ENCODE measurements at regions not wholly inside any gene's neighbourhood (a gene's known extent, or its start where the extent isn't known, plus 50 kb on each side); places are given as distances from the start of the nearest gene placed in this dataset.
"Not testable (repeated sequence)": the region's sequence is repeated elsewhere in the genome, so short reads cannot be mapped to it uniquely, and the experiment has no call there.

DNA sequence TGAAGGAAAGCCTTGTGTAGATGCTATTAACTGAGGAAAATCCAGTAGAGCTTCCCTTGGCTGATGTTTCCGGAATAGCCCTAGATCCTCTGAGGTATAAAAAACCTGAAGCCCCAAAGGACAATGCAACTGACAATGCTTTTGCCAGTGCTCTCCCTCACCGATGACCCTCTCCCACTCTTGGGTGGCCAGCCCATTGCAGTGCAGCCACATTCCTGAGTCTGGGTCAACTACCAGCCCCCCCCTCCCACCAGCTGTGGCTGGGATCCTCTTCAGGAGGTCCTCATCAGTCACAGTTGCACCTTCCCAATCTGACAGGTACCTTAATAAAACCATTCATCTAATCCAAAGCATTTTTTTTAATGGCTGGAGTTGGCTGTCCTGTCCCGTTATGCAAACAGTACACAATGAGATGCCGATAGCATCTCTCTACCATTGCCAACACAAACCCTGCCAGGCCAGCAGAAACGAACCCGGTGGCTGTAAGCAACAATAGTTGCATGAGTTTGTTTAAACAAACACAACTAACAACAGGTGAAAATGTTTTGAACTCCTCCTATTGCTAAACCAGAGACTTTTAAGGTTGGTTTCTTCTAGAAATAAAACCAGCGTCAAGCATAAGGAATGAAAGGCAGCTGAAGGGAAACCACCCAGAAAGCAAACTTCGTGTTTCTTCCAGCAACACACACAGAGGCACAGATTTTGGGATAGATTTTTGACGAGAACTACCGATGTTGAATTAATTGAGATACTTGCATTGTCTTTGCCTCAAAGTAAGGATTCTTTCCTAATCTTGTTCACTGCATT, 128.3 kb upstream of the ARHGEF3 start:
- TF ChIP-seq, protein P1, sequence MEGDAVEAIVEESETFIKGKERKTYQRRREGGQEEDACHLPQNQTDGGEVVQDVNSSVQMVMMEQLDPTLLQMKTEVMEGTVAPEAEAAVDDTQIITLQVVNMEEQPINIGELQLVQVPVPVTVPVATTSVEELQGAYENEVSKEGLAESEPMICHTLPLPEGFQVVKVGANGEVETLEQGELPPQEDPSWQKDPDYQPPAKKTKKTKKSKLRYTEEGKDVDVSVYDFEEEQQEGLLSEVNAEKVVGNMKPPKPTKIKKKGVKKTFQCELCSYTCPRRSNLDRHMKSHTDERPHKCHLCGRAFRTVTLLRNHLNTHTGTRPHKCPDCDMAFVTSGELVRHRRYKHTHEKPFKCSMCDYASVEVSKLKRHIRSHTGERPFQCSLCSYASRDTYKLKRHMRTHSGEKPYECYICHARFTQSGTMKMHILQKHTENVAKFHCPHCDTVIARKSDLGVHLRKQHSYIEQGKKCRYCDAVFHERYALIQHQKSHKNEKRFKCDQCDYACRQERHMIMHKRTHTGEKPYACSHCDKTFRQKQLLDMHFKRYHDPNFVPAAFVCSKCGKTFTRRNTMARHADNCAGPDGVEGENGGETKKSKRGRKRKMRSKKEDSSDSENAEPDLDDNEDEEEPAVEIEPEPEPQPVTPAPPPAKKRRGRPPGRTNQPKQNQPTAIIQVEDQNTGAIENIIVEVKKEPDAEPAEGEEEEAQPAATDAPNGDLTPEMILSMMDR (IDR thresholded peaks at IDR 0.05) = no peak
- H3K9me3 ChIP-seq = no peaks in the 10 kb centered on the region
- DNase-seq (no peak), ATAC-seq (no peak)
- H3K36me3 ChIP-seq = no peaks in the 10 kb centered on the region
- H3K4me1 ChIP-seq = no peaks in the 10 kb centered on the region
- no peaks in the 10 kb centered on the region for H3K27me3 ChIP-seq
- no peak overlapping the region for H3K4me3 ChIP-seq
- H3K27ac ChIP-seq = no peak overlapping the region
- intact Hi-C loops (cut with DNase I) = no loop called here

DNA sequence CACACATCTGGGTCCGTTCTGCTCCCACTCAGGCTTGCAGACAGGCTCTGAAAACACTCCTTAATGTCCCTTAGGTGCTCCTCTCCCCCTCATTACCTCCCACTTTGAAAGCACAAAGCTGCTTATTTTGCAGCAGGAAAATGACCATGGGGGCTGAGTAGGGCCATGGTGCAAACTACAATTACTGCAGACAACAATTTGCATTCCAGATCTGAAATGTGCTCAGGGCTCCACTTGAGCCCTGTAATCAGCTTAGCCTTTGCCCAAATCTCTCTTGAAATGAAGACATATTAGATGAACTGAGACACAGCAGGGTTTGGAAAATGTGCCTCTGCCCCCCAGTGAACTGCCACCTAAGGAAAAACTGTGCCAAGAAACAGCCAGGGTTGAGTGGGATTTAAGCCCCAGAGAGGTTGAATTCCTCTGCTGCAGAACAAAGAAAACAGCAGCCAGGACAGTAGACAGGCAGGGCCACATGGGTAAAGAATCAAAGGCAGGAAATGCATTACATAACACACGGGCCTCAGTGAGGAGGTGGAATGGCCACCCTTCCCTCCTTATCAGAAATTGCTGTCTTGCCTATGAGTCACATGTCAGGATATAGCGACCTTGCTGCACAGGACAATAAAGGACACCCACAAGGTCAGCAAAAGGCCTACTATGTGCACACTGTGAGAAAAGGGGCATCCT, 126.8 kb upstream of the ARHGEF3 start:
- no peak overlapping the region for H3K27ac ChIP-seq
- DNase-seq (no peak), ATAC-seq (peak; percentile 67)

DNA sequence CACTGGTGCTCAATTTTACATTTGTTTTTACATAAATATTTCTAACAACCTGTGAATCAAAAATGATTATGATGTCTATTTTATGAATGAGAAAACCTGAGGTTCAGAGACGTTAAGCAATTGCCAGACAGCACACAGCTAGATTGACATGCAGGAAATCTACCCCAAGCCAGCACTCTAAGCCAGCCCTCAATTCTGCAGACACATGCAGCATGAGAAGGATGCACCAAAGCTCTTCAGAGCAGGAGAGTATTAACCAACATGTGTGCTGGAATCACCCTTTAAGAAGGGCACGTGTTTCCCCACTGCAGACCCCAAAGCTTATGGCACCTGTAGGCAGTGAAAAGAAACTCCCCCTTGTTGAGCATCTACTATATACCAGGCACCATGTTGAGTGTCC, 126.1 kb upstream of the ARHGEF3 start:
- TF ChIP-seq, protein P1 (IDR thresholded peaks at IDR 0.05) = no peak
- intact Hi-C loops (cut with DNase I) = no loop called here
- H3K27ac ChIP-seq = no peak overlapping the region

More for the DNA sequence above, 126.8 kb upstream of the ARHGEF3 start:
- TF ChIP-seq, protein P1 (IDR thresholded peaks at IDR 0.05) = no peak
- Histone ChIP-seq H3K9me3 (no peaks in the 10 kb centered on the region), H3K4me3 (no peak overlapping the region), H3K27me3 (no peaks in the 10 kb centered on the region), H3K4me1 (peaks cover 8% of the 10 kb centered on the region), H3K36me3 (no peaks in the 10 kb centered on the region)
- intact Hi-C loops (cut with DNase I) = no loop called here

DNA sequence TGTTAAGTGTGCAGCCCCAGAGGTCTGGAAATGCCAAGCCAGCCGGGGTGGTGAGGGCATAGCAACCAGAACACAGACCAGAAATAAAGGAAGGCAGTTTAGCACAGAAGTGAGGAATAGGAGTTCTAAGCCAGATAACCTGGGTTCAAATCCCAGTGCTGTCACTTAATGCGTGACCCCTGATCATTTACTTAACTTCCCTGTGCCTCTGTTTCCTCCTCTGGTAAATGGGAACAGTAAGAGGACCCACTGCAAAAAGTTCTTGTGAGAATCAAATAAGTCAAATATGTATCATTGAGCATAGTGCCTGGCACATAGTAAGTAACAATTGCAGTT, 125.2 kb upstream of the ARHGEF3 start:
- ATAC-seq (no peak), DNase-seq (no peak)
- H3K27ac ChIP-seq = no peak overlapping the region
- H3K36me3 ChIP-seq = no peaks in the 10 kb centered on the region
- H3K27me3 ChIP-seq = no peaks in the 10 kb centered on the region
- H3K9me3 ChIP-seq = no peaks in the 10 kb centered on the region
- H3K4me3 ChIP-seq = no peak overlapping the region
- peaks cover 20% of the 10 kb centered on the region for H3K4me1 ChIP-seq
- intact Hi-C loops (cut with DNase I) = no loop called here
- TF ChIP-seq, protein P1 (IDR thresholded peaks at IDR 0.05) = no peak

More for the DNA sequence above, 126.1 kb upstream of the ARHGEF3 start:
- Histone ChIP-seq H3K36me3 (no peaks in the 10 kb centered on the region), H3K4me1 (peaks cover 13% of the 10 kb centered on the region), H3K4me3 (no peak overlapping the region), H3K27me3 (no peaks in the 10 kb centered on the region), H3K9me3 (no peaks in the 10 kb centered on the region)
- ATAC-seq (no peak), DNase-seq (no peak)

DNA sequence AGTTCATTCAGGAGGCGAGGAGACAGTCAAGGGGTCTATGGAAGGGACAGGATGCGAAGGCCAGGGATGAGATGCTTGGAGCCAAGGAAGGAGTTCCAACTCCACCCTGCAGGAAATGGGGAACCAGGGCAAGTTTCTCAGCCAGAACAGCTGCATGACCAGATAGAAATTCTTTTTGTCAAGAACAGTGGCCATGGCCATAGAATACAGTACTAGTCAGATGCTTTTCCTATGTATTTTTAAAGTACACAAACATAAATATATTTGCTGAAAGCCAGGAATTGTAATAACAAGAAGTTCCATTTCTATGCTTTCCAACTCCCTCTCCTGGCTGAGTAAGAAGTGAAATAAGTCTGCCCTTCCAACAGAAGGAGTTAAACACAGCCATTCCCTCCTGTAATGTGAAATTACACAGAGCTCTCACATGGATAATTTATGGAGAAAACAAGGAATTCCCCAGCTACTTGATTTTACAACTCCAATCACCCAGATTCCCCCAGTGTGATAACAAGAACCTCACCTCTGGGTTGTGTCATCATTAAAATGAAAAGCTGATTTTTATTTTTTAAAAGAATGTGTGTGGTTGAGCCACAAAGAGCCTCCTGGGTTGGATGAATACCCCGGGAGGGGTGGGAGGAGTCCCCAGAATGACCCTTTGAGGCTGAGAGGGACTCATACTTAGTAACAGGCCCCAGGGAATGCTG, 124.6 kb upstream of the ARHGEF3 start:
- no peak overlapping the region for H3K4me3 ChIP-seq
- H3K27me3 ChIP-seq = no peaks in the 10 kb centered on the region
- no peaks in the 10 kb centered on the region for H3K9me3 ChIP-seq
- intact Hi-C loops (cut with DNase I) = no loop called here
- H3K36me3 ChIP-seq = no peaks in the 10 kb centered on the region
- TF ChIP-seq, protein P1 (IDR thresholded peaks at IDR 0.05) = no peak
- H3K4me1 ChIP-seq = peaks cover 20% of the 10 kb centered on the region
- H3K27ac ChIP-seq = no peak overlapping the region
- no peak for DNase-seq
- ATAC-seq = no peak

DNA sequence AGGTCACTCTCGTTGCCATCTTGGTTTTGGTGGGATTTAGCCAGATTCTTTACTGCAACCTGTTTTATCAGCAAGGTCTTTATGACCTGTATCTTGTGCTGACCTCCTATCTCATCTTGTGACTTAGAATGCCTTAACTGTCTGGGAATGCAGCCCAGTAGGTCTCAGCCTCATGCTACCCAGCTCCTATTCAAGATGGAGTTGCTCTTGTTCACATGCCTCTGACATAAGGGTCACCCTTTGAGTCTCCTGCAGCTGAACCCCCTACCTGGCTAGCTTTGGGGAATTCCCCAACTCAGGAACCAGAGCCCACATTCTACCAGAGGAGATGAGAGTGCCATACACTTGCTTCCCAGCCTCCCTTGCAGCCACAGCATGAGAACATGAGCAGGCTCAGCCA, 123.0 kb upstream of the ARHGEF3 start:
- H3K9me3 ChIP-seq; H3K4me3 ChIP-seq; H3K27me3 ChIP-seq; intact Hi-C loops (cut with DNase I); H3K36me3 ChIP-seq; ATAC-seq; DNase-seq: not testable (repeated sequence)
- Histone ChIP-seq H3K27ac (peak overlapping the region; percentile 55), H3K4me1 (peaks cover 20% of the 10 kb centered on the region)
